GM23338 (cell line): ENCODE measurements at regions not wholly inside any gene's neighbourhood (a gene's known extent, or its start where the extent isn't known, plus 50 kb on each side); places are given as distances from the start of the nearest gene placed in this dataset.

Experiments
- ATAC-seq: fragments of 200-7000 bp; cut with Tn5 transposase; 3 replicates; pipeline ENCODE4 v1.9.1; 2020
- DNase-seq: peaks from one replicate; pipeline ENCODE4 v3.0.0-alpha.2; 2015; ENCODE audit warnings: low spot score
- H2AFZ ChIP-seq: fragments of 200-600 bp; sonication (generic); 2 replicates; pipeline ENCODE4 v1.8.0; 2016; ENCODE audit warnings: antibody characterized with exemption, mild to moderate bottlenecking, moderate library complexity
- H3F3A ChIP-seq: fragments of 200-600 bp; sonication (generic); replicated peaks from 2 replicates; pipeline ENCODE4 v1.8.0; 2017; ENCODE audit warnings: antibody characterized with exemption, mixed run types, low read depth
- H3K27ac ChIP-seq: fragments of 200-600 bp; sonication (generic); 2 replicates; pipeline ENCODE4 v1.6.1; 2016; ENCODE audit warnings: low read depth
- H3K27me3 ChIP-seq: fragments of 200-600 bp; sonication (generic); 2 replicates; pipeline ENCODE4 v1.8.0; 2016; ENCODE audit warnings: mild to moderate bottlenecking, mixed run types, moderate library complexity; ENCODE audit not compliant: insufficient read depth
- H3K36me3 ChIP-seq: fragments of 200-600 bp; sonication (generic); 2 replicates; pipeline ENCODE4 v1.8.0; 2016; ENCODE audit warnings: mild to moderate bottlenecking; ENCODE audit not compliant: insufficient read depth
- H3K4me1 ChIP-seq: fragments of 200-600 bp; sonication (generic); 2 replicates; pipeline ENCODE4 v1.8.0; 2016; ENCODE audit warnings: mild to moderate bottlenecking, moderate library complexity; ENCODE audit not compliant: insufficient read depth
- H3K4me2 ChIP-seq: fragments of 200-600 bp; sonication (generic); 2 replicates; pipeline ENCODE4 v1.7.1; 2017; ENCODE audit warnings: mixed run types
- H3K4me3 ChIP-seq: fragments of 200-600 bp; sonication (generic); 2 replicates; pipeline ENCODE4 v1.6.1; 2016; ENCODE audit warnings: mixed run types
- H3K79me2 ChIP-seq: fragments of 200-600 bp; sonication (generic); replicated peaks from 2 replicates; pipeline ENCODE4 v1.8.0; 2017; ENCODE audit warnings: mild to moderate bottlenecking; ENCODE audit not compliant: insufficient read depth
- H3K9me2 ChIP-seq: fragments of 200-600 bp; sonication (generic); 2 replicates; pipeline ENCODE4 v1.8.0; 2017; ENCODE audit not compliant: insufficient read depth
- H4K20me1 ChIP-seq: fragments of 200-600 bp; sonication (generic); replicated peaks from 2 replicates; pipeline ENCODE4 v1.8.0; 2017; ENCODE audit warnings: mild to moderate bottlenecking; ENCODE audit not compliant: insufficient read depth
- H3K27ac Mint-ChIP-seq: 2 replicates; pipeline ENCODE4 v1.8.0; 2020; ENCODE audit warnings: inconsistent platforms, mild to moderate bottlenecking, moderate library complexity, mixed read lengths
- H3K27me3 Mint-ChIP-seq: 3 replicates; pipeline ENCODE4 v1.8.0; 2022; ENCODE audit warnings: low read depth, mild to moderate bottlenecking, moderate library complexity, mixed read lengths, inconsistent platforms; ENCODE audit not compliant: insufficient read depth, poor library complexity
- H3K36me3 Mint-ChIP-seq: 3 replicates; pipeline ENCODE4 v1.8.0; 2021; ENCODE audit warnings: low read depth, mild to moderate bottlenecking, inconsistent platforms, moderate library complexity, mixed read lengths
- H3K4me1 Mint-ChIP-seq: 3 replicates; pipeline ENCODE4 v1.8.0; 2020; ENCODE audit warnings: mild to moderate bottlenecking, inconsistent platforms, mixed read lengths
- H3K4me3 Mint-ChIP-seq: 3 replicates; pipeline ENCODE4 v1.8.0; 2021; ENCODE audit warnings: moderate library complexity, mild to moderate bottlenecking, inconsistent platforms, mixed read lengths
- H3K9me3 Mint-ChIP-seq: 3 replicates; pipeline ENCODE4 v1.8.0; 2020; ENCODE audit warnings: moderate library complexity, mild to moderate bottlenecking, inconsistent platforms, mixed read lengths
- CREB1 ChIP-seq: fragments of 250-450 bp; sonication (Bioruptor Pico); IDR thresholded peaks from 2 replicates; pipeline ENCODE4 v1.5.0; 2020; ENCODE audit warnings: low read depth, mild to moderate bottlenecking, moderate library complexity
- EZH2 ChIP-seq: fragments of 200-600 bp; sonication (generic); IDR thresholded peaks from one replicate; pipeline ENCODE4 v1.8.0; 2017; ENCODE audit warnings: antibody characterized with exemption, mild to moderate bottlenecking, low read depth; ENCODE audit not compliant: unreplicated experiment
- EZH2phosphoT487 ChIP-seq: fragments of 200-600 bp; sonication (generic); IDR thresholded peaks from one replicate; pipeline ENCODE4 v1.8.1; 2018; ENCODE audit warnings: antibody characterized with exemption; ENCODE audit not compliant: unreplicated experiment
- JUNB ChIP-seq: IDR thresholded peaks from one replicate; pipeline ENCODE4 v1.6.1; 2016; ENCODE audit warnings: antibody characterized with exemption; ENCODE audit not compliant: unreplicated experiment
- NANOG ChIP-seq: IDR thresholded peaks from 2 replicates; pipeline ENCODE4 v1.6.1; 2016; ENCODE audit warnings: antibody characterized with exemption, borderline replicate concordance
- POLR2AphosphoS5 ChIP-seq: IDR thresholded peaks from 2 replicates; pipeline ENCODE4 v1.6.1; 2016; ENCODE audit warnings: antibody characterized with exemption, low read depth
- STAT1 ChIP-seq: IDR thresholded peaks from one replicate; pipeline ENCODE4 v1.6.1; 2016; ENCODE audit warnings: antibody characterized with exemption; ENCODE audit not compliant: unreplicated experiment
- ZNF114 ChIP-seq: fragments of 250-450 bp; sonication (Bioruptor Pico); IDR thresholded peaks from 2 replicates; pipeline ENCODE4 v1.5.0; 2020; ENCODE audit warnings: mild to moderate bottlenecking, moderate library complexity
- ZNF331 ChIP-seq: fragments of 250-450 bp; sonication (Bioruptor Pico); IDR thresholded peaks from 2 replicates; pipeline ENCODE4 v1.5.0; 2020; ENCODE audit warnings: low read depth, mild to moderate bottlenecking, moderate library complexity
- TF ChIP-seq, protein P1 (sequence below): IDR thresholded peaks from 2 replicates; pipeline ENCODE4 v1.6.1; 2016; ENCODE audit warnings: antibody characterized with exemption
- TF ChIP-seq, protein P2 (sequence below), 2 experiments: fragments of 200-600 bp in 1 of 2; sonication (generic) in 1 of 2; conservative IDR thresholded peaks; 2 replicates each; pipeline versions ENCODE4 v1.5.1 to v1.6.1; 2016 to 2017; ENCODE audit warnings: antibody characterized with exemption in 2 of 2, low read depth in 2 of 2, mild to moderate bottlenecking in 2 of 2, moderate library complexity in 1 of 2
- TF ChIP-seq, protein P3 (sequence below): IDR thresholded peaks from one replicate; pipeline ENCODE4 v1.6.1; 2018; ENCODE audit warnings: antibody characterized with exemption; ENCODE audit not compliant: unreplicated experiment

DNA sequence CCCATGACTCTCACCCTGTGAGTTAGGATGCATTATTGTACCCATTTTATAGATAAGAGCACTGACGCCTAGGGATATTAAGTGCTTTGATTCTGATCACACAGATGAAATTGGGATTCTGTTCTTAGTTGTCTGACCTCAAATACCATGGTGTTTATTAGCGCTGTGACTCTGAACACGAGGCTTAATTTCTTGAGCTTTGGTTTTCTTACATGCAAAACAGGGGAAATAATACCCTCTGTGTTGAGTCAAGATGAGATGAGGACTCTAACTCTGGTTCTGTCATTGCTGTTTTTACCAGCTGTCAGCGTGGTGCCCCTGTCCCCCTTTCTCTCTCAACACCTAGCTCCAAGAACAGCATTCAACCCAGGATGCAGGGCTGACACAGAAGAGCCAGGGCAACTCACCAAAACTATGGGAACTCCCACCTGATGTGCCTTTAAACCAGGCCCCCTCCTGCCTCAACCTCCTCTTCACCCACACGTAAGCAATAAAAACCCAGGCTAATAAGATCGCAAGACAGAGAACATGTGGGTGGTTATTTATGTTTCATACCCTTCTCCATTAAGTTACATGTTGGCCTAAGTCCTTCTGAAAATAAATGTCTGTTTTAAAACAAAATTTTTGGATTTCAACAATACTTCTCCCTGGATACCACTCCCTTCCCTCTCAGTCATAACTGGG is 100.1 kb upstream of the SPATA12 start:
- H3K36me3 Mint-ChIP-seq = no peaks in the 10 kb centered on the region
- Histone ChIP-seq H3K27ac (no peak overlapping the region), H3K4me3 (no peak overlapping the region), H2AFZ (no peak overlapping the region), H3K4me1 (peaks cover 9% of the 10 kb centered on the region; the same call in 1 of the 2 replicates), H3K27me3 (no peaks in the 10 kb centered on the region), H3K36me3 (no peaks in the 10 kb centered on the region), H4K20me1 (no peaks in the 10 kb centered on the region), H3K9me2 (no peaks in the 10 kb centered on the region), H3F3A (no peaks in the 10 kb centered on the region), H3K79me2 (no peaks in the 10 kb centered on the region), H3K4me2 (no peak overlapping the region)
- no peaks in the 10 kb centered on the region for H3K27me3 Mint-ChIP-seq
- TF ChIP-seq EZH2phosphoT487 (no peak), ZNF114 (CRISPR knock-in tag) (no peak), EZH2 (no peak)
- H3K9me3 Mint-ChIP-seq = no peaks in the 10 kb centered on the region; the same call in 2 of the 3 replicates
- ATAC-seq = no peak
- DNase-seq = no peak
- no peak overlapping the region for H3K27ac Mint-ChIP-seq
- H3K4me3 Mint-ChIP-seq = no peak overlapping the region
- H3K4me1 Mint-ChIP-seq = peaks cover 10% of the 10 kb centered on the region

DNA sequence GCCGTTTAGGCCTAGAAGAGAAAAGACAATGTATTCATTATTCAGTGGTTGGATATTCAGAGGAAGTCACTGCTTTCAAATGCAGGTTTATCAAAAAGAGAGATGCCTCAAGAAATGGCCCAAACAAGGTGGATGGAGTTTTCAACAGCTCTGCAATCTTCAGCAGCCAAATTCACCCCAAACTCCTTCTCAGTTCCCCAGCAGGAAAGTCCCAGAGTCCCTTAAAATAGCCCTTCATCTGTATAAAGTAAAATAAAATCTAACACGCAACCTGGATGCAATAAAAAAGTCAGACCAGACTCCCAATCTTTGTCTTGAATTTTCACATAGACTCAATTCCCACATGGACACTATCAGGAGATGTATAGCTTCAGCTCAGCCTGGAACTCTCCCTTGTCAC is 101.6 kb upstream of the SPATA12 start:
- Histone ChIP-seq H3K36me3 (no peaks in the 10 kb centered on the region), H3K4me2 (no peak overlapping the region), H3K9me2 (no peaks in the 10 kb centered on the region), H2AFZ (no peak overlapping the region), H3K4me3 (no peak overlapping the region), H3K27ac (no peak overlapping the region), H3F3A (no peaks in the 10 kb centered on the region), H3K4me1 (peaks cover 9% of the 10 kb centered on the region; the same call in 1 of the 2 replicates), H4K20me1 (no peaks in the 10 kb centered on the region), H3K27me3 (no peaks in the 10 kb centered on the region), H3K79me2 (no peaks in the 10 kb centered on the region)
- Mint-ChIP-seq H3K4me3 (no peak overlapping the region), H3K9me3 (no peaks in the 10 kb centered on the region), H3K4me1 (peaks cover 10% of the 10 kb centered on the region), H3K36me3 (no peaks in the 10 kb centered on the region), H3K27ac (peak overlapping the region; percentile 32; the same call in 1 of the 2 replicates), H3K27me3 (no peaks in the 10 kb centered on the region)
- no peak for ATAC-seq
- no peak for DNase-seq
- TF ChIP-seq, protein P1, sequence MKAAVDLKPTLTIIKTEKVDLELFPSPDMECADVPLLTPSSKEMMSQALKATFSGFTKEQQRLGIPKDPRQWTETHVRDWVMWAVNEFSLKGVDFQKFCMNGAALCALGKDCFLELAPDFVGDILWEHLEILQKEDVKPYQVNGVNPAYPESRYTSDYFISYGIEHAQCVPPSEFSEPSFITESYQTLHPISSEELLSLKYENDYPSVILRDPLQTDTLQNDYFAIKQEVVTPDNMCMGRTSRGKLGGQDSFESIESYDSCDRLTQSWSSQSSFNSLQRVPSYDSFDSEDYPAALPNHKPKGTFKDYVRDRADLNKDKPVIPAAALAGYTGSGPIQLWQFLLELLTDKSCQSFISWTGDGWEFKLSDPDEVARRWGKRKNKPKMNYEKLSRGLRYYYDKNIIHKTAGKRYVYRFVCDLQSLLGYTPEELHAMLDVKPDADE = no peak
- TF ChIP-seq ZNF114 (CRISPR knock-in tag) (no peak), EZH2 (no peak), EZH2phosphoT487 (no peak), JUNB (no peak), STAT1 (no peak), NANOG (no peak), ZNF331 (no peak), POLR2AphosphoS5 (no peak), CREB1 (no peak)
- TF ChIP-seq, protein P2, sequence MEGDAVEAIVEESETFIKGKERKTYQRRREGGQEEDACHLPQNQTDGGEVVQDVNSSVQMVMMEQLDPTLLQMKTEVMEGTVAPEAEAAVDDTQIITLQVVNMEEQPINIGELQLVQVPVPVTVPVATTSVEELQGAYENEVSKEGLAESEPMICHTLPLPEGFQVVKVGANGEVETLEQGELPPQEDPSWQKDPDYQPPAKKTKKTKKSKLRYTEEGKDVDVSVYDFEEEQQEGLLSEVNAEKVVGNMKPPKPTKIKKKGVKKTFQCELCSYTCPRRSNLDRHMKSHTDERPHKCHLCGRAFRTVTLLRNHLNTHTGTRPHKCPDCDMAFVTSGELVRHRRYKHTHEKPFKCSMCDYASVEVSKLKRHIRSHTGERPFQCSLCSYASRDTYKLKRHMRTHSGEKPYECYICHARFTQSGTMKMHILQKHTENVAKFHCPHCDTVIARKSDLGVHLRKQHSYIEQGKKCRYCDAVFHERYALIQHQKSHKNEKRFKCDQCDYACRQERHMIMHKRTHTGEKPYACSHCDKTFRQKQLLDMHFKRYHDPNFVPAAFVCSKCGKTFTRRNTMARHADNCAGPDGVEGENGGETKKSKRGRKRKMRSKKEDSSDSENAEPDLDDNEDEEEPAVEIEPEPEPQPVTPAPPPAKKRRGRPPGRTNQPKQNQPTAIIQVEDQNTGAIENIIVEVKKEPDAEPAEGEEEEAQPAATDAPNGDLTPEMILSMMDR (conservative IDR thresholded peaks at IDR 0.05; ENCODE audit: low read depth in 2 of 2) = no peak
- TF ChIP-seq, protein P3, sequence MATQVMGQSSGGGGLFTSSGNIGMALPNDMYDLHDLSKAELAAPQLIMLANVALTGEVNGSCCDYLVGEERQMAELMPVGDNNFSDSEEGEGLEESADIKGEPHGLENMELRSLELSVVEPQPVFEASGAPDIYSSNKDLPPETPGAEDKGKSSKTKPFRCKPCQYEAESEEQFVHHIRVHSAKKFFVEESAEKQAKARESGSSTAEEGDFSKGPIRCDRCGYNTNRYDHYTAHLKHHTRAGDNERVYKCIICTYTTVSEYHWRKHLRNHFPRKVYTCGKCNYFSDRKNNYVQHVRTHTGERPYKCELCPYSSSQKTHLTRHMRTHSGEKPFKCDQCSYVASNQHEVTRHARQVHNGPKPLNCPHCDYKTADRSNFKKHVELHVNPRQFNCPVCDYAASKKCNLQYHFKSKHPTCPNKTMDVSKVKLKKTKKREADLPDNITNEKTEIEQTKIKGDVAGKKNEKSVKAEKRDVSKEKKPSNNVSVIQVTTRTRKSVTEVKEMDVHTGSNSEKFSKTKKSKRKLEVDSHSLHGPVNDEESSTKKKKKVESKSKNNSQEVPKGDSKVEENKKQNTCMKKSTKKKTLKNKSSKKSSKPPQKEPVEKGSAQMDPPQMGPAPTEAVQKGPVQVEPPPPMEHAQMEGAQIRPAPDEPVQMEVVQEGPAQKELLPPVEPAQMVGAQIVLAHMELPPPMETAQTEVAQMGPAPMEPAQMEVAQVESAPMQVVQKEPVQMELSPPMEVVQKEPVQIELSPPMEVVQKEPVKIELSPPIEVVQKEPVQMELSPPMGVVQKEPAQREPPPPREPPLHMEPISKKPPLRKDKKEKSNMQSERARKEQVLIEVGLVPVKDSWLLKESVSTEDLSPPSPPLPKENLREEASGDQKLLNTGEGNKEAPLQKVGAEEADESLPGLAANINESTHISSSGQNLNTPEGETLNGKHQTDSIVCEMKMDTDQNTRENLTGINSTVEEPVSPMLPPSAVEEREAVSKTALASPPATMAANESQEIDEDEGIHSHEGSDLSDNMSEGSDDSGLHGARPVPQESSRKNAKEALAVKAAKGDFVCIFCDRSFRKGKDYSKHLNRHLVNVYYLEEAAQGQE = no peak
